ENCODE measurements at regions not wholly inside any gene's neighbourhood (a gene's known extent, or its start where the extent isn't known, plus 50 kb on each side); places are given as distances from the start of the nearest gene placed in this dataset.
A peak's percentile ranks its signal among the peaks of the same experiment; 100 is the strongest.

GRCh38 chr7:25666671-25667060 lies 438.4 kb upstream of the NPVF start:
- TF ChIP-seq, protein P1, sequence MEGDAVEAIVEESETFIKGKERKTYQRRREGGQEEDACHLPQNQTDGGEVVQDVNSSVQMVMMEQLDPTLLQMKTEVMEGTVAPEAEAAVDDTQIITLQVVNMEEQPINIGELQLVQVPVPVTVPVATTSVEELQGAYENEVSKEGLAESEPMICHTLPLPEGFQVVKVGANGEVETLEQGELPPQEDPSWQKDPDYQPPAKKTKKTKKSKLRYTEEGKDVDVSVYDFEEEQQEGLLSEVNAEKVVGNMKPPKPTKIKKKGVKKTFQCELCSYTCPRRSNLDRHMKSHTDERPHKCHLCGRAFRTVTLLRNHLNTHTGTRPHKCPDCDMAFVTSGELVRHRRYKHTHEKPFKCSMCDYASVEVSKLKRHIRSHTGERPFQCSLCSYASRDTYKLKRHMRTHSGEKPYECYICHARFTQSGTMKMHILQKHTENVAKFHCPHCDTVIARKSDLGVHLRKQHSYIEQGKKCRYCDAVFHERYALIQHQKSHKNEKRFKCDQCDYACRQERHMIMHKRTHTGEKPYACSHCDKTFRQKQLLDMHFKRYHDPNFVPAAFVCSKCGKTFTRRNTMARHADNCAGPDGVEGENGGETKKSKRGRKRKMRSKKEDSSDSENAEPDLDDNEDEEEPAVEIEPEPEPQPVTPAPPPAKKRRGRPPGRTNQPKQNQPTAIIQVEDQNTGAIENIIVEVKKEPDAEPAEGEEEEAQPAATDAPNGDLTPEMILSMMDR (IDR thresholded peaks at IDR 0.05; ENCODE audit: insufficient read depth, low read depth, low read length, missing control alignments) = no peak
- no peak overlapping the region for H3K4me3 ChIP-seq (ENCODE audit: low read length)
- no peak for DNase-seq (ENCODE audit: low read depth)

GRCh38 chr7:25669281-25669781 lies 441.0 kb upstream of the NPVF start:
- no peak overlapping the region for H3K4me3 ChIP-seq (ENCODE audit: low read length)
- TF ChIP-seq, protein P1 (IDR thresholded peaks at IDR 0.05; ENCODE audit: insufficient read depth, low read depth, low read length, missing control alignments) = no peak
- DNase-seq (ENCODE audit: low read depth) = no peak

DNA sequence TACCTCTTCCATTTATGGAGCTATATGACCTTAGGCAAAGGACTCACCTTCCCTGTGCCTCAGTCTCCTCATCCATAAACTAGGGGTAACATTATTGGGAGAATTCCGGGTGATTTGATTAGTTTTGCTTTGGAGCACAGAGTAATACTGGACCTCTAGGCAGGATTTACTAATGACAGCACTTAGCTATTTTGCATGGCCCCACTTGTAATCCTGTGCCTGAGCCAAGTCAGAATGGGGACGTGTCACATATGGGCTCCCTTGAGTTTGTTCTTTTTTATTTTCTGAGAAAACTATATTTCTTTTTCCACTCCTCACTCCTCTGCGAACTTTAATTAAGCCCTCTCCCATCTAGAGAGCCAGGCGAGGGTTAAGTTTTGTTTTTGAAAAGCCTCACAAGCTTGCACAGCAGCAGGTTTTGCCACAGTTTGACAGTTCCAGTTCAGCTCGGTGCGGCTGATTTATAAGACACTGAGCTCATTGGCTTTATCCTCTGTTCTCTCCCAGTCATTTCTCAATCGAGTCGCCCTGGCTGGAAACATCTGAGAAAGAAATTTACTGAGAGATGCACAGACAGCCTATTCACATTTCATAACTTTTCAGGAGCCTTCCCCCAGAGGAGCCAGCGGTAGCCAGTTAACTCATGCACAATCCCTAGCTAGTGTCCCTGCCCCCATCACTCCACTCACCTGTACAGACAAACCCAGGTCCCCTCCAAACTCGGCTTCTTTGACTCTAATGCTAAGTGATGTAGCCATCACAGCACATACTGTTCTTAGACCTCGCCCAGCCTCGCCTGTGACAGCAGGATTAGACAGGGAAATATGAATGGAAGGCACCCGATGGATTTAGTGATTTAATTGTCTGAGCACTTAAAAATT lies 441.9 kb upstream of the NPVF start:
- TF ChIP-seq, protein P1 (IDR thresholded peaks at IDR 0.05; ENCODE audit: insufficient read depth, low read depth, low read length, missing control alignments) = no peak
- peak; percentile 2 for DNase-seq (ENCODE audit: low read depth)
- no peak overlapping the region for H3K4me3 ChIP-seq (ENCODE audit: low read length)

- DNase-seq (ENCODE audit: low read depth) = no peak
- TF ChIP-seq, protein P1 (IDR thresholded peaks at IDR 0.05; ENCODE audit: insufficient read depth, low read depth, low read length, missing control alignments) = no peak
- no peak overlapping the region for H3K4me3 ChIP-seq (ENCODE audit: low read length)
These were observed 442.8 kb upstream of the NPVF start for GRCh38 chr7:25671111-25671510.

GRCh38 chr7:25672496-25672895 lies 444.2 kb upstream of the NPVF start:
- DNase-seq (ENCODE audit: low read depth) = no peak
- TF ChIP-seq, protein P1 (IDR thresholded peaks at IDR 0.05; ENCODE audit: insufficient read depth, low read depth, low read length, missing control alignments) = no peak

DNA sequence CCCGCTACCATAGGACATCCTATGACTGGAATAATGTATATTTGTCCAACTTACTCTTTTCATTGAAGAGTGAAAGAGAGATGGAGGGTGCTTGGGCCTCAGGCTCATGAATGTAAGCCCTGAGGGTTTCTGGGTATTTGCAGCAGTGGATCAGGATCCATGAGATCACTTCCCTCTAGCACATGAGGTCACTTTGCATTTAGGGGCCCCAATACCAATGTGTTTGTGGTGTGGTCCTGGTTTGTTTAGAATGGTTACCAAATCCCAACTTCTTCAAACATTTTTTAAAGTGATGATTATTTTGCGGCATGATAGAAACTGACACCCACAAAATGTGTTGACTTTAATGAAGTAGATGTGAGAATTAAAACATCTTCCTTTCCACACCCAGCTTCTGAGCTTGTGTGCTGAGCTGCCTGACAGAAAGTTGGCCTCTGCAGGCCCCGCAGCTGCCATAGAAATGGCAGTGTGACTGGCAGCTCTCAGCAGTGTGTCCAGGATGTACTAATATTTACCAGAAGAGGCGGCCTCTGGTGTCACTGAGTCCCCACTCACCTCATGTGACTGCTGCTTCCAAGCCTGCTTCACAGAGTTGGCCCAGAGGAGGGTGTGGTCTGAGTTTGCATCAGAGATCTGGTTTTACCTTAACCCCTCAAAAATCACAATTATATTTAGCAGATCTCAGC lies 447.6 kb upstream of the NPVF start:
- DNase-seq (ENCODE audit: low read depth) = no peak
- no peak overlapping the region for H3K4me3 ChIP-seq (ENCODE audit: low read length)
- TF ChIP-seq, protein P1 (IDR thresholded peaks at IDR 0.05; ENCODE audit: insufficient read depth, low read depth, low read length, missing control alignments) = no peak

More at GRCh38 chr7:25672496-25672895, 444.2 kb upstream of the NPVF start:
- H3K4me3 ChIP-seq (ENCODE audit: low read length) = no peak overlapping the region
